ENCODE measurements at regions not wholly inside any gene's neighbourhood (a gene's known extent, or its start where the extent isn't known, plus 50 kb on each side); places are given as distances from the start of the nearest gene placed in this dataset.

DNA sequence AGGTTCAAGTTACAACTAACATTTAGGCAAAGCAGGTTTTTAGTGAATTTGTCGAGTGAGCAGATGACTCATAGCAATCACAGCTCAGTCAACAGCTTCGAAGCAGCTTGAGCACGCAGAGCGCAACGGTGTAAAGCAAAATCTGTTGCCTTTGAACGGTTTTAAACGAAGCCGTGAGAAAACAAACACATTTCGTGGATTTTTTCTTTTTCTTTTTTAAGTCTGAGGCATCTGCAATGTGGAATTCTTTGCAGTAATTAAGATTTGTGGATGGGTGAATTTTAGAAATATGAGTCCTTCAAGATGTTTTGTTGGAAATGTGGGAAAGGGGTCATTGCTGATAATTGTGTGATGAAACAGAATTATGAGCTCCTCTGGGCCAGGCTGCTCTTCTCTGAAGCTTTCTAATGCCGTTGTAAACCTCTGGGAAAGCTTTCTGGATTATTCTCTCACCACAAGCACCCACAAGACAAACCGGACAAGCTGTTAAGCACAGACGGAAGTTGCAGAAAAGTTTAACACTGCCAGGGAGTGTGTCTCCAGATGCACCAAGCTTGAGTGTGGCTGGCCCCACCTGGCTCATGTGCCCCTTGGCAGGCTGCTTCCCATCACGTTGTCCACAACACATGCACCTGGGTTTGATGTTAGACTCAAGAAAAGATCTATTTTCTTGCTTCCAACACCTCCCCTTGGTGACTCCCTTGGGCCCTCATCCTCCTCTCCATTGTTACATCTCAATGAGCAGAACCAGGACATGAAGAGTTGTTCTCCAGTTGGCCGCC, 224.7 kb downstream of the ACKR3 start:
- H3K27me3 ChIP-seq = no peaks in the 10 kb centered on the region
- H3K27ac ChIP-seq = no peak overlapping the region
- intact Hi-C loops (cut with DNase I) = no loop called here

DNA sequence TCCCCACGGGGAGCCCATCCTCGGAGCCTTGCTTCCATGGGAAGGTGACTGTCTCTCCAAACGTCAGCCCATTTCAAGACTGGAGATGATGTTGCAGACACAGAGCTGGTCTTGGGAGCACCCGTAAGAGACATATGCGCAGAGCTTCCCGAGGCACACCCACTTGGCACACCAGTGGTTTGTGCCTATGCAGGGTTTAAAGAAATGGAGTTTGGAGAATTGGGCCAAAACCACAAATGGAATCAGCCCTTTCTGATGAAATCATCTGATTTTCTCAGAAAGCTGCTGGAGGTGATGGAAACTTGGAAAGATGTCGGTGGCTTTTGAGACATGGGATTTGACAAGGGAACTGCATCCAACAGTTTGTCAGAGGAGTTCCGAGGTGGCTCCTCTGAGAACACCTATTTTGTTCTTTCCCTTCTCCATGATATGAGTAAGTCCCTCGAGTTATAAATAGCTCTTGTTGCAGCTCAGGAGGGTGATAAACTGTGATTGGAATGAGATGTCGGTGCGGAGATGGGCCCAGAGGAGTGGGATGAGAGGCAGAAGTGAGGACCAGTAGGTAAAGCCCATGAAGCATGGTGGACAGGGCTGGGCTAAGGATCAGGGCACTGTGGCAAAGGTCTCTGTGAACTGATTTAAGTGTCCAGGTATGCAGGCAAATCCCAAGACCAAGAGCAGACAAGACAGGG, 225.7 kb downstream of the ACKR3 start:
- DNase-seq = no peak
- Histone ChIP-seq H3K9me3 (no peaks in the 10 kb centered on the region), H3K27ac (no peak overlapping the region), H3K27me3 (no peaks in the 10 kb centered on the region), H3K36me3 (no peaks in the 10 kb centered on the region), H3K4me3 (no peak overlapping the region), H3K4me1 (no peaks in the 10 kb centered on the region)
- TF ChIP-seq POLR2AphosphoS5 (IDR thresholded peaks at IDR 0.05) = no peak
- no peak for TF ChIP-seq POLR2A (IDR thresholded peaks at IDR 0.05)
- no peak for TF ChIP-seq EP300 (IDR thresholded peaks at IDR 0.05)
- TF ChIP-seq, protein P1, sequence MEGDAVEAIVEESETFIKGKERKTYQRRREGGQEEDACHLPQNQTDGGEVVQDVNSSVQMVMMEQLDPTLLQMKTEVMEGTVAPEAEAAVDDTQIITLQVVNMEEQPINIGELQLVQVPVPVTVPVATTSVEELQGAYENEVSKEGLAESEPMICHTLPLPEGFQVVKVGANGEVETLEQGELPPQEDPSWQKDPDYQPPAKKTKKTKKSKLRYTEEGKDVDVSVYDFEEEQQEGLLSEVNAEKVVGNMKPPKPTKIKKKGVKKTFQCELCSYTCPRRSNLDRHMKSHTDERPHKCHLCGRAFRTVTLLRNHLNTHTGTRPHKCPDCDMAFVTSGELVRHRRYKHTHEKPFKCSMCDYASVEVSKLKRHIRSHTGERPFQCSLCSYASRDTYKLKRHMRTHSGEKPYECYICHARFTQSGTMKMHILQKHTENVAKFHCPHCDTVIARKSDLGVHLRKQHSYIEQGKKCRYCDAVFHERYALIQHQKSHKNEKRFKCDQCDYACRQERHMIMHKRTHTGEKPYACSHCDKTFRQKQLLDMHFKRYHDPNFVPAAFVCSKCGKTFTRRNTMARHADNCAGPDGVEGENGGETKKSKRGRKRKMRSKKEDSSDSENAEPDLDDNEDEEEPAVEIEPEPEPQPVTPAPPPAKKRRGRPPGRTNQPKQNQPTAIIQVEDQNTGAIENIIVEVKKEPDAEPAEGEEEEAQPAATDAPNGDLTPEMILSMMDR (IDR thresholded peaks at IDR 0.05) = no peak
- intact Hi-C loops (cut with DNase I) = no loop called here
- WGBS, 2 donors = 87 to 93% methylated on average over 11 of the region's 11 CpGs

More for the DNA sequence above, 224.7 kb downstream of the ACKR3 start:
- TF ChIP-seq, protein P1 (IDR thresholded peaks at IDR 0.05) = no peak
- Histone ChIP-seq H3K36me3 (no peaks in the 10 kb centered on the region), H3K4me3 (no peak overlapping the region), H3K9me3 (no peaks in the 10 kb centered on the region), H3K4me1 (no peaks in the 10 kb centered on the region)
- no peak for DNase-seq
- WGBS, 2 donors = 38 to 66% methylated on average over 14 of the region's 14 CpGs

- WGBS, 2 donors = 90 to 92% methylated on average over 8 of the region's 8 CpGs
- Histone ChIP-seq H3K4me1 (no peaks in the 10 kb centered on the region), H3K27me3 (no peaks in the 10 kb centered on the region), H3K36me3 (no peaks in the 10 kb centered on the region), H3K27ac (no peak overlapping the region), H3K4me3 (no peak overlapping the region), H3K9me3 (no peaks in the 10 kb centered on the region)
- DNase-seq = no peak
- TF ChIP-seq EP300 (IDR thresholded peaks at IDR 0.05) (no peak), POLR2AphosphoS5 (IDR thresholded peaks at IDR 0.05) (no peak), POLR2A (IDR thresholded peaks at IDR 0.05) (no peak)
- TF ChIP-seq, protein P1 (IDR thresholded peaks at IDR 0.05) = no peak
- intact Hi-C loops (cut with DNase I) = no loop called here
Measured at GRCh38 chr2:236795861-236796219, 226.2 kb downstream of the ACKR3 start.

DNA sequence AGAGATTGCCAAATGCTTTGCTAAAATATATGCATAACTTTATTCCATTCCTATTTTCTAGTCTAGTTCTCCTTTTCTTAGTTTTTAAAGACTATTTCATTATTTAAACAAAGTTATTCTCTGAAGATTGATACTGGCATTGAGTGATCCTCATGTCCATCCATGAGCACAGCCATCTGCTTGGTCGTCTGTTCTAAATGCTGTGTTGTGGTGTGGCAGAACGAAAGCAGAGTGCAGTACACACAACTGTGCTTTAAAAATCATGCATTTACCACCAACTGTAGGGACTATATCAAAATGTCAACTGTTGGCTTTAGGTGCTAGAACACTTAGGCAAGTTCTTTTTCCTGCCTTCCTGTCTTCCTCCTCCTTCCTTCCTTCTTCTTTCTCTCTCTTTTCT, 226.6 kb downstream of the ACKR3 start:
- no peak for DNase-seq
- no peaks in the 10 kb centered on the region for H3K27me3 ChIP-seq
- H3K9me3 ChIP-seq = no peaks in the 10 kb centered on the region
- H3K4me3 ChIP-seq = no peak overlapping the region
- intact Hi-C loops (cut with DNase I) = no loop called here
- H3K27ac ChIP-seq = no peak overlapping the region
- 71 to 87% methylated on average over 2 of the region's 2 CpGs for WGBS, 2 donors
- H3K36me3 ChIP-seq = no peaks in the 10 kb centered on the region
- no peak for TF ChIP-seq POLR2A (IDR thresholded peaks at IDR 0.05)
- no peak for TF ChIP-seq EP300 (IDR thresholded peaks at IDR 0.05)
- TF ChIP-seq, protein P1 (IDR thresholded peaks at IDR 0.05) = no peak
- no peak for TF ChIP-seq POLR2AphosphoS5 (IDR thresholded peaks at IDR 0.05)
- H3K4me1 ChIP-seq = no peaks in the 10 kb centered on the region
